Suprapubic skin (tissue), 4 donors: ENCODE measurements at regions not wholly inside any gene's neighbourhood (a gene's known extent, or its start where the extent isn't known, plus 50 kb on each side); places are given as distances from the start of the nearest gene placed in this dataset.

ENCODE experiments used
- CTCF ChIP-seq, 2 donors: fragments of 200-600 bp in 1 of 2; fragments of 450-650 bp in 1 of 2; sonication (generic) in 1 of 2; IDR thresholded peaks; one replicate each; pipeline ENCODE4 v1.5.1; 2016 to 2019; ENCODE audit warnings: antibody characterized with exemption in 2 of 2, mild to moderate bottlenecking in 1 of 2, moderate library complexity in 1 of 2
- EP300 ChIP-seq: sonication (generic); formaldehyde crosslinking; IDR thresholded peaks from one replicate; pipeline ENCODE4 v1.6.1; 2017; ENCODE audit warnings: antibody characterized with exemption
- POLR2A ChIP-seq, 2 donors: fragments of 450-650 bp; IDR thresholded peaks; one replicate each; pipeline ENCODE4 v1.6.1; 2017; ENCODE audit warnings: antibody characterized with exemption in 2 of 2, mild to moderate bottlenecking in 2 of 2, moderate library complexity in 2 of 2
- POLR2AphosphoS5 ChIP-seq, 3 donors: sonication (generic); formaldehyde crosslinking; IDR thresholded peaks; one replicate each; pipeline ENCODE4 v1.6.1; 2017; ENCODE audit warnings: antibody characterized with exemption in 3 of 3

- TF ChIP-seq POLR2AphosphoS5 (IDR thresholded peaks at IDR 0.05) (no peak), CTCF (IDR thresholded peaks at IDR 0.05) (no peak), POLR2A (IDR thresholded peaks at IDR 0.05) (no peak), EP300 (no peak)
Observed at GRCh38 chr20:40810332-40811000, 121.4 kb upstream of the MAFB start.
